ENCODE measurements at regions not wholly inside any gene's neighbourhood (a gene's known extent, or its start where the extent isn't known, plus 50 kb on each side); places are given as distances from the start of the nearest gene placed in this dataset.

GRCh38 chr3:174495311-174495710, 363.8 kb upstream of the NAALADL2 start:
- H3K4me3 Mint-ChIP-seq: no peak overlapping the region
- H3K4me1 Mint-ChIP-seq (ENCODE audit: unreplicated experiment): no peaks in the 10 kb centered on the region
- H3K27ac Mint-ChIP-seq: no peak overlapping the region
- DNase-seq (ENCODE audit: extremely low spot score, unreplicated experiment): no peak
- H3K9me3 Mint-ChIP-seq: no peaks in the 10 kb centered on the region
- no peaks in the 10 kb centered on the region for H3K27me3 Mint-ChIP-seq
- no peak for TF ChIP-seq CTCF (conservative IDR thresholded peaks at IDR 0.05)
- no peaks in the 10 kb centered on the region for H3K36me3 Mint-ChIP-seq

DNA sequence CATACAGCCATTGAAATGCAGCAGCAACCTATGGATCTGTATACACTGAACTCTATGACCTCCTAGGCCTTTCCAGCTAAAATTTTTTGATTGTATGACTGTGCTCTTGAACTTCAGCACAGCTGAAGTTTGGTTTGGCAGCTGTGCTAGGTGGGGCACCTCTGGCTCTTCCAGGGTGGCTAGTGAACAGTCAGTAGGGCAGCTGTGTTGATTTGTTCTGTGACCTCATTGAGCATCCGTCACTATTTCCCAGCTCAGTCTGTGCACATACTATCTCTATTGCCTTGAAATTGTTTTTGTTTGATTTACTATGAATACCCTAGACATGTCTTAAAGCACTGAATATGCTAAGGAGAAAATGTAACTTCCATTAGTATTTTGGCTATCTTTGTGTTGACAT, 363.2 kb upstream of the NAALADL2 start:
- no peak for TF ChIP-seq CTCF (conservative IDR thresholded peaks at IDR 0.05)
- no peaks in the 10 kb centered on the region for H3K36me3 Mint-ChIP-seq
- H3K27ac Mint-ChIP-seq: no peak overlapping the region
- H3K4me1 Mint-ChIP-seq (ENCODE audit: unreplicated experiment): no peaks in the 10 kb centered on the region
- no peak overlapping the region for H3K4me3 Mint-ChIP-seq
- H3K9me3 Mint-ChIP-seq: no peaks in the 10 kb centered on the region
- no peaks in the 10 kb centered on the region for H3K27me3 Mint-ChIP-seq
- no peak for DNase-seq (ENCODE audit: extremely low spot score, unreplicated experiment)

DNA sequence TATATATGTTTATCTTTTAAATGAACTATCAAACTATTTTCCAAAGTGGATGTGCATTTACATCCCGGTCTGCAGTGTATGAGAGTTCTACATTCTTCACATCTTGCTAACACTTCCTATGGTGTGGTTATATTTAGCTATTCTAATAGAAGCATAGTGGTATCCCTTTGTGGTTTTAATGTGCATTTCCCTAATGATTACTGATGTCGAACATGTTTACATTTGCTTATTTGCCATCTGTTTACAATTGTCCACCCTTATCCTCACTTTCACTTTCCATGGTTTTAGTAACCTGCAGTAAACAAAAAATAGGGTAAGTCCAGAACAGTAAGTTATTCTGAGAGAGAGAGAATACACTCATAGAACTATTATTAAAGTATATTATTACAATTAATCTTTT, 360.5 kb upstream of the NAALADL2 start:
- Mint-ChIP-seq H3K4me3 (no peak overlapping the region), H3K27me3 (no peaks in the 10 kb centered on the region), H3K4me1 (ENCODE audit: unreplicated experiment) (no peaks in the 10 kb centered on the region), H3K9me3 (no peaks in the 10 kb centered on the region), H3K36me3 (no peaks in the 10 kb centered on the region), H3K27ac (no peak overlapping the region)
- DNase-seq (ENCODE audit: extremely low spot score, unreplicated experiment): no peak
- no peak for TF ChIP-seq CTCF (conservative IDR thresholded peaks at IDR 0.05)

GRCh38 chr3:174505266-174505665, 353.9 kb upstream of the NAALADL2 start:
- Mint-ChIP-seq H3K9me3 (no peaks in the 10 kb centered on the region), H3K27ac (no peak overlapping the region), H3K4me1 (ENCODE audit: unreplicated experiment) (no peaks in the 10 kb centered on the region), H3K27me3 (no peaks in the 10 kb centered on the region), H3K4me3 (no peak overlapping the region), H3K36me3 (no peaks in the 10 kb centered on the region)
- TF ChIP-seq CTCF (conservative IDR thresholded peaks at IDR 0.05): no peak
- no peak for DNase-seq (ENCODE audit: extremely low spot score, unreplicated experiment)

DNA sequence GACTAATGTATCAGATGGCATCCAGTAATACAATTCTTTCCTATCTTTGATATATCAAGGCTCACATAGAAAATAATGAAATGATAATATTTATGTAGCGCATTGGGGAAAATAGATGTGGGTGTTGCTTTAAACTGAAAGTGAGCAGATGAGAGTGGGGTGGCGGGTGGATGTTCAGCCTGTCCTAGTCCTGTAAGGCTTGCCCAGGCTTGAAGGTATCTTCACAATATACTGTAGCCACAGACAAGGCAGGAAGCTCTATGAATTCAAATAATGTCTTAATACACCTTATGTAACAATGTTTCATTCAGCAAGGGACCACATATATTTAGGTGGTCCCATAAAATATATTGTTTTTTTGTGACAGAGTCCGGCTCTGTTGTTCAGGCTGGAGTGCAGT, 334.9 kb upstream of the NAALADL2 start:
- Mint-ChIP-seq H3K27me3 (no peaks in the 10 kb centered on the region), H3K36me3 (peaks cover 3% of the 10 kb centered on the region), H3K27ac (no peak overlapping the region), H3K4me1 (ENCODE audit: unreplicated experiment) (no peaks in the 10 kb centered on the region), H3K4me3 (no peak overlapping the region), H3K9me3 (no peaks in the 10 kb centered on the region)
- no peak for DNase-seq (ENCODE audit: extremely low spot score, unreplicated experiment)
- no peak for TF ChIP-seq CTCF (conservative IDR thresholded peaks at IDR 0.05)

- no peaks in the 10 kb centered on the region for H3K27me3 Mint-ChIP-seq
- no peak for TF ChIP-seq CTCF (conservative IDR thresholded peaks at IDR 0.05)
- no peak overlapping the region for H3K27ac Mint-ChIP-seq
- H3K4me3 Mint-ChIP-seq: no peak overlapping the region
- peaks cover 3% of the 10 kb centered on the region for H3K36me3 Mint-ChIP-seq
- no peaks in the 10 kb centered on the region for H3K4me1 Mint-ChIP-seq (ENCODE audit: unreplicated experiment)
- no peak for DNase-seq (ENCODE audit: extremely low spot score, unreplicated experiment)
- no peaks in the 10 kb centered on the region for H3K9me3 Mint-ChIP-seq
These were observed 329.8 kb upstream of the NAALADL2 start for GRCh38 chr3:174529298-174529697.
